GM19043 (cell line): ENCODE measurements at regions not wholly inside any gene's neighbourhood (a gene's known extent, or its start where the extent isn't known, plus 50 kb on each side); places are given as distances from the start of the nearest gene placed in this dataset.

Experiments
- ATAC-seq: cut with Tn5 transposase; IDR thresholded peaks from one replicate; pipeline ENCODE4 v1.9.1; 2021; ENCODE audit warnings: low read depth; ENCODE audit not compliant: unreplicated experiment

DNA sequence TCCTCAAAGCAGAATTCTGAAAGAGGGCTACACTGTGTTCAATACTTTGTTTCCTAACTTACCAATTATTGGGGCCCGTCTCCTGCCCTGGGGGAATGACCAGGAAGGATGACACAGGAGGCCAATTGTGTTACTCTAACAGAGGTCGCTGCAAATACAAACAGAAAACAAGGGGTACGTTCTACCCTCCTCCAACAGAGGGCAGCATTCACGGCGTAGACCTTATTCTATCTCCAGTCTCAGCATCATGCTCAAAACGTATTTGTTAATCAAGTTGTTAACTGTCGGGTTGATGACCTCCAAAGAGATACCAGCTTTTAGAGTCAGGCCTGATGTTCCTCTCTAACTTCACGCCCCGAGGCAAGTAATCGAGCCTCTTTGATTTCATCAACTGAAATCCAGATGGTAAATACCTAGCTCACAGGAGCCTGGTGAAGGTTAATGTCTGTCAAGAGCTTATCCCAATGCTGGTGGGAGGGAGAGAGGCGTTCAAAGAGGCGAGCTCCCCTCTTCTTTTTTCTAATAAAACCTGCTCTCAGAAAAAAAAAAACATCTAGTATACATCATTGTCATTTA lies 181.0 kb upstream of the KCNIP4 start:
- no peak for ATAC-seq

DNA sequence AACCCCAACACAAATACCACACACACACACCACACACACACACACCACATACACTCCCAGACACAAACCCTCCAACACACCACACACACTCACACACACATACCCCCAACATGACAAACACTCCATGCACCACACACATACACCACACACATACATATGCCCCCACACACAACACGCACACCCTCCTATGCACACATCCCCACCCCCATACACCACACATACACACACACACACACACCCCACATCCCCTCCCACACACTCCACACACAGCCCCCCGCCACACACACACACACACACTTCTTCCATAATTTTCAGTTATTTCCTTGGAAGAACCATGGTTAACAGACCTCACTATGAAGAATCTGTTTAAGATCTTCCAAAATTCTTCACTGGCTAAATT lies 173.5 kb upstream of the KCNIP4 start:
- ATAC-seq: no peak

GRCh38 chr4:22115262-22115661 lies 166.7 kb upstream of the KCNIP4 start:
- no peak for ATAC-seq

- ATAC-seq: no peak
Observed at GRCh38 chr4:22103768-22104167, 155.2 kb upstream of the KCNIP4 start.

DNA sequence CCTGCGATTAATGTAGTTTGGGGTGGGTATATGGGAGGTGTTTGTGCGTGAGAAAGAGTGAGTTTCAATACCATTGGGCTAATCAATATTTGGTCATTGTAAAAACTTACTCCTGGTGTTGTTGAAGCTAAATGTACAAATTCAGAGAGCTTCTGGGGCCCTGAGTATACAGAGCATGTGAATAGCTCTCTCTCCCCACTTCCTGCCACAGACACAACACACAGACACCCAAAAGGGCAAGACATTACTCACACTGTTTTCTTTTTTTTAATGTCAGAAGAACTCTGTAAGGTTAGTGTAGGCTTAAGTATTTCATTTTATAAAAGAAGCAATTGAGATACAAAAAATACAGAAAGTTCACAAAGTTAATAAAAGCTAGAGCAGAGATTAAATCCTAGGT lies 151.3 kb upstream of the KCNIP4 start:
- ATAC-seq: no peak

DNA sequence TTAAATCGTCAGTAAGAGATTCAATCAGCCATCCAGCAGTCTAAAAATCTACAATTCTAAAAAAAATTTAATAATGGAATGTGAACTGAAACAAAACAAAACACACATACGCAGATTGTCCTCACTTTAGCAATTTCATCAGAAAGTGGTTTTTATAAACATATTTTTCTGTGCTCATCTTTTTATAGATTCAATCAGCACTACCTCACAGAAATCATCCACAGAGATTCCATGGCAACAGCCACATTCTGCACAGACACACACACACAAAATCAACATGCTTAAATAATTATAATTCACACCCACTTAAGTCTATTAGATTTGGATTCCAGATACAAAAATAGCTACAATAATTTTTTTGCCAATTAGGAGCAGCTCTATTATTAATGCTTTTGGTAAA lies 149.0 kb upstream of the KCNIP4 start:
- ATAC-seq: no peak

GRCh38 chr4:22094217-22094616 lies 145.6 kb upstream of the KCNIP4 start:
- no peak for ATAC-seq

GRCh38 chr4:22093126-22093525 lies 144.6 kb upstream of the KCNIP4 start:
- ATAC-seq: no peak

DNA sequence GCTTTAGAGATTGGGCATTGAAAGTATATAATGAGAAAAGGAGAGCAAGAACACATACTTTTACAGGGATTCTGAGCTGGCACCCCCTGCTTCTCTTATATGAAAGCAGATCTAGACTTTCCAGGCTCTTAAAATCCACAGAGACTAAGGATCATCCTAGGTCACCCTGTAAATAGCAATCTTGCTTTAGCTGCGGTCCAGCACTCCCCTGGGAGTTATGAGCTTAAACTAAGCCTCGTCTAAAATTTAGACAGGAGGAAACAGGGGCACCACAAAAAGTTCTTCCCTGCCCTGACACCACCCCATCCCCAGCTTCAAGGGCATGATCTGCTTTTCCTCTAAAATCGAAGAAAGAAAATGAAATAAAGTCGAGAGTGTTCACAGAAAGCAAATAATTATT lies 143.3 kb upstream of the KCNIP4 start:
- no peak for ATAC-seq

DNA sequence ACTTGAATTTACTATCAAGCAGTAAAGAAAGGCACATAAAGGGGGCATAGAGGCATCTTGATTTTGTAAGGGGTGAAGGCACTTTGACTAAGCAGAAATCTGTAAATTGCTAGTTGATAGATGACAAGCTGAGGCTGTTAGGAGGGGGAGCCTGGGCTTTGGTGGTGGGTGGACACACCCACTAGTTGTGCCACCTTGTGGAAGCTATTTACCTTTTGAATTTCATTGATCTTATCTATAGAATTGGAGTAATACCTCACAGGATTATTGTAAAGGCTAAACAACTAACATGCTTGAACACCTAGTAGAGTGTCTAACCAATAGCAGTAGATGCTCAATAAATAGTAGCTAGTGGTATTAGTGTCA lies 142.8 kb upstream of the KCNIP4 start:
- ATAC-seq: no peak

DNA sequence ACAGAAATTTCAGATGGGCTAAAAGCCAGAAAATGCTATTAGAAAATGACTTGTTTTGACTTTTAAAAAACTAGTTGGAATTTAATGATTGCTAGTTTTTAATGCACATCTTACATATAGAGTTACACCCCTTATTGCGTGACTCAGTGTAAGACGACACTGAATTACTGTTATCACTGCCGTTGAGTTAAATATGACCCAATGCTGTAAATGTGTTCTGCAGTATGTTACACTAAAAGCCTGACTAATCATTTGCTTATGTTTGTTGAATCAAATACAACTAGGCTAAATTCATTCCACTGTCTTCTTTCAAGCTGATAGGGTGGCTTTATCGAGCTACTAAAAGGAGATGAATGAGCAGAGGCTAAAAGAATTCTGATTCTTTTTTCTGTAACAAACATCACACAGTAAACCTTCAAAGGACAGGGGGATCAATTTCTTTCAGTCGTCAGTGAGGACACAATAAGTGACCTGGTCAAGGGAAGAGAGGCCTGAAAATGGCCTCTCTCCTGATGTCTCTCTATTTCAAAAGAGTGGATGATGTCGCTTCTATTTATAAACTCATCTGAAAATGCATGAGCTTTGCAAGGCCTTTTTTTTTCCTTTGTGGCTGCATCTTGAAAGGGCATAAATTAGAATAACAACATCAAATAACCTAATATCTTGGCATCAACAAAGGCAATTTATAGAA lies 142.2 kb upstream of the KCNIP4 start:
- no peak for ATAC-seq

- no peak for ATAC-seq
Observed at GRCh38 chr4:22077571-22077970, 129.0 kb upstream of the KCNIP4 start.

GRCh38 chr4:22072726-22073125 lies 124.2 kb upstream of the KCNIP4 start:
- ATAC-seq: no peak

DNA sequence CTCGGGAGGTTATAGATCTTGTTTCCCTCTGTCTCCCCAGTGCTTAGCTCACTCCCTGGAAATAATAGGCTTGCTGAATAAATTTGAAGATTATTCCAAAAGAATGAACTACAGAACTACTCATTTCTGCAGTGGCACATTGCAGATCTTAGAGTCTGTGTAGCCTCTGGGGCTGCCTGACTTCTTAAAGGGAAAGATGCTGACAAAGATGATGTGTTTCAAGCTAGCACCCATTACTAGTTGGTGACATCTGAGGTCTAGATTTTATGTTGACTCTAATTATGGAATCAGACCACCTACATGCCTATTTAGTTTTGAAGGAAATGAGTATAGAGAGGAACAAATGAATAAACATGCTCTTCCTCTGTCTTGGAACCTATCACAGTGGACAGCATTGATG lies 123.7 kb upstream of the KCNIP4 start:
- no peak for ATAC-seq

DNA sequence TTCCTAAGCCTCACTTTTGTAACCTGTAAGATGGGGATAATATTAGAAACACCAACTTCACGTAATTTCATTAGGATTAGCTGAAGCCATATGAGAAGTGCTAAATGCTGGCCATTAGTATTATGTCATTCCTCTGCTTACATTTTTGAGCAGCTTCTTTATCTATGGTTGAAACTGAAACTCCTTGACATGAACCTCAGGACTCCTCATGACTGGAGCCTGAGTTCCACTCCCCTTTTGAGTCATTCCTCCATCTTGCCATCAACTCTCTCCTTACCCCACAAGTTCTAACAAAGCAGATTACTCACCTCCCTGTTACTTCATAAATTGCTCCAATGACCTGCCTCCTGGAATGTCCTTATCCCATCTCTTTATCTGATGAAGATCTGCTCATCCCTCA lies 123.2 kb upstream of the KCNIP4 start:
- peak; percentile 84 for ATAC-seq

DNA sequence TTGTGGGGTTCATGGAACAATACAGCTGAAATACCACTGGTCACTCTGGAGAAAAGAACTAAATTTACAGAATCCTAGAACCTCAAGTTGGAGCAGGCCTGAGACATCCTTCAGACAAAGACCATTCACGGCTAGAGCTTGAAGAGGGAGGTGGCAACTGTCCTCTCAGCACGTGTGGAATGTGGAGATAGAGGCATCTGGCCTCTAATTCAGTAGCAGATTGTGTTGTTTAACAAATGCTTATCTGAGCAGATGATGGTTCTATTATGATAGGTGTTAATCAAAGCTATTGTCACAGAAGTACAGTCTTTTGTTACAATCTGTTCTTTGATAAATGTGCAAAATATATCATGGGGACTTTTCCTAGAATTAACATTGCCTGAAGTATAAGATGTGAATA lies 121.7 kb upstream of the KCNIP4 start:
- no peak for ATAC-seq

DNA sequence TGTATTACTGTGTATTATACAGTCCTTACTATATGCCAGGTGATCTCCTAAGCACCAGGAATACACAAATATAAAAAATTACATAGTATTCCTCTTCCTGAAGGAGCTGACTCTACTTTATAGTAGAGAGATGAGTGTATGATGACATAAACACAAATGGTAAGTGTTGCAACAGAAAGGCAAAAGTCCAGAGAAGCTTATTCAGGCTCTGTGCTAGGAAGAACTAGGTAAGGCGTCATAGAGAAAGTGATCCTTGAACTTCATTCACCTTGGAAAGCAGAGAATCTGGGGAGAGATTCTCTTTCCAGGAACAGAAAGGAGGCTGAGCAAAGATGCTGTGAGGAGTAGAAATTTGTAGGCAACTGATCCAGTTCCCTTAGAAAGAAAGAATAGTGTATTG lies 115.0 kb upstream of the KCNIP4 start:
- no peak for ATAC-seq

DNA sequence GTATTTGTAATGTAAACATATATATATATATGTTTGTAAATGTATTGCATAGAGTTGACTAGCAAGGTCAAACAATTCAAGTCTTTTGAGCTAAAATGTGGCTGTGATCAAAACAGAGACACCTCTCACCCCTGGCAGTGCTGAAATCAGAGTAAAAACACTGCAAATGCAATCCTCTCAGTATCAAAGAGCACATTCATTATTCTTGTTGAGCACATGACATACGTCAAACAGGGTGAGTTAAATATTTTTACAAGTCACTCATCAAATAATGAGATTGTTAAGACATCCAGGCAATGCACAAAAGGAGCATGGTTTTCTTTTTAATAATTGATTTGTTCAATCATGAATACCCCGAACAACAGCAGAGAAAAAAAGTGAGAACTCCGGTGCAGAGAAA lies 114.1 kb upstream of the KCNIP4 start:
- ATAC-seq: no peak

DNA sequence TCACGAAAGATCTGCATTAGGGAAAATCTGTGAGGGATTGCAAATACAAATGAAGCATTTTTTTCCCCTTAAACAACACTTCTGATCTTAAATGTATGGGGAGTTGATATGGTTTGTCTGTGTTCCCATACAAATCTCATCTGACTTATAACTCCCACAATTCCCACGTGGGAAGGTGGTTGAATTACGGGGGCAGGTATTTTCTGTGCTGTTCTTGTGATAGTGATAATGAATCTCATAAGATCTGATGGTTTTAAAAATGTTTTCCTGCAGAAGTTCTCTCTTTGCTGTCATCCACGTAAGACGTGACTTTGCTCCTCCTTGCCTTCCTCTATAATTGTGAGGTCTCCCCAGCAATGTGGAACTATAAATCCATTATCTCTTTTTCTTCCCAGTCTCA lies 107.4 kb upstream of the KCNIP4 start:
- ATAC-seq: no peak

GRCh38 chr4:22052076-22052475 lies 103.5 kb upstream of the KCNIP4 start:
- ATAC-seq: no peak

- ATAC-seq: no peak
Observed at GRCh38 chr4:22048323-22048722, 99.8 kb upstream of the KCNIP4 start.

GRCh38 chr4:22047793-22048192 lies 99.2 kb upstream of the KCNIP4 start:
- no peak for ATAC-seq
